A673 (cell line): ENCODE measurements at regions not wholly inside any gene's neighbourhood (a gene's known extent, or its start where the extent isn't known, plus 50 kb on each side); places are given as distances from the start of the nearest gene placed in this dataset.

Experiments
- BruUV-seq: library from RNA; stranded (reverse); fragments of 400-500 nt; replicated peaks from 2 replicates; lab custom pipeline; 2021; lab: Mats Ljungman, UMichigan
- CTCF ChIA-PET: fragments of 300-600 bp; sonication (Branson Sonifier 250); formaldehyde crosslinking; loops from one replicate; lab custom pipeline; 2022; ENCODE audit warnings: antibody characterized with exemption; lab: Charles Lee
- POLR2A ChIA-PET: fragments of 300-600 bp; sonication (Branson Sonifier 250); formaldehyde crosslinking; loops from one replicate; lab custom pipeline; 2022; ENCODE audit warnings: antibody characterized with exemption; ENCODE audit not compliant: low non-redundant PET; lab: Charles Lee
- DNase-seq: peaks from one replicate; pipeline ENCODE4 v3.0.0-alpha.2; 2015; ENCODE audit warnings: low spot score
- H3K27ac ChIP-seq: fragments of 200-600 bp; sonication (generic); 2 replicates; pipeline ENCODE4 v1.5.1; 2016; ENCODE audit warnings: mixed run types, low read depth, mild to moderate bottlenecking, mixed read lengths, antibody characterized with exemption, low read length; ENCODE audit not compliant: poor library complexity, severe bottlenecking
- H3K27me3 ChIP-seq: fragments of 200-600 bp; sonication (generic); replicated peaks from 2 replicates; pipeline ENCODE4 v1.6.1; 2017; ENCODE audit warnings: mixed run types, low read depth, mild to moderate bottlenecking, mixed read lengths, antibody characterized with exemption, low read length; ENCODE audit not compliant: insufficient read depth, poor library complexity
- H3K36me3 ChIP-seq: fragments of 200-600 bp; sonication (generic); 2 replicates; pipeline ENCODE4 v1.6.1; 2016; ENCODE audit warnings: mixed run types, mild to moderate bottlenecking, mixed read lengths, antibody characterized with exemption, low read length; ENCODE audit not compliant: insufficient read depth, poor library complexity, severe bottlenecking
- H3K4me1 ChIP-seq: fragments of 200-600 bp; sonication (generic); 2 replicates; pipeline ENCODE4 v1.6.1; 2017; ENCODE audit warnings: mixed run types, mild to moderate bottlenecking, mixed read lengths, antibody characterized with exemption, low read length; ENCODE audit not compliant: insufficient read depth, poor library complexity, severe bottlenecking
- H3K4me3 ChIP-seq: fragments of 200-600 bp; sonication (generic); 2 replicates; pipeline ENCODE4 v1.5.1; 2016; ENCODE audit warnings: low read depth, mixed run types, mild to moderate bottlenecking, mixed read lengths, low read length; ENCODE audit not compliant: poor library complexity, severe bottlenecking
- H3K9me3 ChIP-seq: fragments of 200-600 bp; sonication (generic); 2 replicates; pipeline ENCODE4 v1.6.1; 2016; ENCODE audit warnings: mixed run types, low read depth, mild to moderate bottlenecking, mixed read lengths, antibody characterized with exemption, low read length; ENCODE audit not compliant: poor library complexity, severe bottlenecking
- CTCF ChIP-seq: fragments of 300-800, 200-600 bp; sonication (generic); conservative IDR thresholded peaks from 2 replicates; pipeline ENCODE4 v1.5.1; 2017; ENCODE audit warnings: low read depth, mild to moderate bottlenecking, antibody characterized with exemption, low read length, moderate library complexity, mixed read lengths
- EZH2 ChIP-seq: fragments of 200-600 bp; sonication (generic); IDR thresholded peaks from 2 replicates; pipeline ENCODE4 v1.6.1; 2017; ENCODE audit warnings: borderline replicate concordance, low read depth, mild to moderate bottlenecking, mixed read lengths, antibody characterized with exemption, low read length; ENCODE audit not compliant: poor library complexity, severe bottlenecking
- intact Hi-C: fragments of 100-400 bp; cut with micrococcal nuclease; formaldehyde crosslinking; loops from one replicate; pipeline ENCODE4 v1.10.0; 2022; ENCODE audit not compliant: unreplicated experiment

GRCh38 chr9:23557689-23558088 is 268.4 kb downstream of the ELAVL2 start:
- no peak overlapping the region for H3K27ac ChIP-seq
- no peaks in the 10 kb centered on the region for H3K9me3 ChIP-seq
- POLR2A ChIA-PET = no interaction called here
- H3K4me1 ChIP-seq = no peaks in the 10 kb centered on the region
- TF ChIP-seq CTCF (no peak), EZH2 (no peak)
- BruUV-seq = no TSS peak
- H3K4me3 ChIP-seq = no peak overlapping the region
- DNase-seq = no peak
- CTCF ChIA-PET = no interaction called here
- H3K27me3 ChIP-seq = no peaks in the 10 kb centered on the region
- intact Hi-C loops = no loop called here
- no peaks in the 10 kb centered on the region for H3K36me3 ChIP-seq

GRCh38 chr9:23559522-23559921 is 266.5 kb downstream of the ELAVL2 start:
- TF ChIP-seq EZH2 = no peak
- TF ChIP-seq CTCF = no peak
- DNase-seq = no peak
- no peak overlapping the region for H3K27ac ChIP-seq
- intact Hi-C loops = no loop called here
- no peaks in the 10 kb centered on the region for H3K9me3 ChIP-seq
- H3K36me3 ChIP-seq = no peaks in the 10 kb centered on the region
- H3K4me3 ChIP-seq = no peak overlapping the region
- ChIA-PET CTCF (no interaction called here), POLR2A (no interaction called here)
- H3K4me1 ChIP-seq = no peaks in the 10 kb centered on the region
- no peaks in the 10 kb centered on the region for H3K27me3 ChIP-seq
- BruUV-seq = no TSS peak

- DNase-seq = no peak
- CTCF ChIA-PET = no interaction called here
- Histone ChIP-seq H3K4me3 (no peak overlapping the region), H3K27ac (no peak overlapping the region), H3K9me3 (no peaks in the 10 kb centered on the region), H3K4me1 (no peaks in the 10 kb centered on the region), H3K27me3 (no peaks in the 10 kb centered on the region), H3K36me3 (no peaks in the 10 kb centered on the region)
- POLR2A ChIA-PET = no interaction called here
- BruUV-seq = no TSS peak
- TF ChIP-seq EZH2 (no peak), CTCF (no peak)
- intact Hi-C loops = no loop called here
Measured at GRCh38 chr9:23563517-23563916, 262.5 kb downstream of the ELAVL2 start.
